ENCODE measurements at regions not wholly inside any gene's neighbourhood (a gene's known extent, or its start where the extent isn't known, plus 50 kb on each side); places are given as distances from the start of the nearest gene placed in this dataset.

GRCh38 chr4:34733185-34733941, 1511.0 kb downstream of the ARAP2 start:
- TF ChIP-seq CTCF (IDR thresholded peaks at IDR 0.05) (no peak), POLR2A (IDR thresholded peaks at IDR 0.05) (no peak)
